CD8-positive, alpha-beta memory T cell (primary cell): ENCODE measurements at regions not wholly inside any gene's neighbourhood (a gene's known extent, or its start where the extent isn't known, plus 50 kb on each side); places are given as distances from the start of the nearest gene placed in this dataset.

Experiments used
- CTCF ChIA-PET: fragments of 350-600 bp; sonication (Branson Sonifier 250); formaldehyde crosslinking; loops from one replicate; lab custom pipeline; 2021; ENCODE audit warnings: antibody characterized with exemption; lab: Charles Lee
- POLR2A ChIA-PET: fragments of 350-600 bp; sonication (Branson Sonifier 250); formaldehyde crosslinking; loops from one replicate; lab custom pipeline; 2021; ENCODE audit warnings: antibody characterized with exemption; lab: Charles Lee
- DNase-seq, 5 donors: peaks; one replicate each; pipeline versions ENCODE4 v3.0.0 to v3.0.0-alpha.2; 2020 to 2022; ENCODE audit warnings: mixed read lengths in 1 of 5
- H3K27ac ChIP-seq: one replicate; pipeline ENCODE4 v1.7.0; 2013; ENCODE audit warnings: low read depth, mild to moderate bottlenecking, low read length, moderate library complexity
- H3K27me3 ChIP-seq: 2 replicates; pipeline ENCODE4 v1.7.0; 2013; ENCODE audit warnings: low read length, mild to moderate bottlenecking; ENCODE audit not compliant: insufficient read depth, poor library complexity, severe bottlenecking
- H3K36me3 ChIP-seq: 2 replicates; pipeline ENCODE4 v1.7.0; 2013; ENCODE audit warnings: mild to moderate bottlenecking, low read length, moderate library complexity; ENCODE audit not compliant: insufficient read depth
- H3K4me1 ChIP-seq: 2 replicates; pipeline ENCODE4 v1.7.0; 2013; ENCODE audit warnings: mild to moderate bottlenecking, low read length, moderate library complexity; ENCODE audit not compliant: insufficient read depth
- H3K4me3 ChIP-seq: 2 replicates; pipeline ENCODE4 v1.7.0; 2013; ENCODE audit warnings: mild to moderate bottlenecking, low read length
- H3K9me3 ChIP-seq: 2 replicates; pipeline ENCODE4 v1.7.0; 2013; ENCODE audit warnings: mild to moderate bottlenecking, low read length
- H3K27ac Mint-ChIP-seq, 8 donors: one replicate each; pipeline ENCODE4 v1.8.0; 2020 to 2021; ENCODE audit warnings: mixed read lengths in 8 of 8, mild to moderate bottlenecking in 6 of 8, inconsistent platforms in 3 of 8, moderate library complexity in 3 of 8
- H3K27me3 Mint-ChIP-seq, 2 donors: one replicate each; pipeline ENCODE4 v1.8.0; 2020 to 2021; ENCODE audit warnings: mixed read lengths in 2 of 2, mild to moderate bottlenecking in 1 of 2, moderate library complexity in 1 of 2
- H3K36me3 Mint-ChIP-seq, 3 donors: one replicate each; pipeline ENCODE4 v1.8.0; 2020 to 2021; ENCODE audit warnings: mixed read lengths in 3 of 3, inconsistent platforms in 1 of 3, mild to moderate bottlenecking in 1 of 3
- H3K4me1 Mint-ChIP-seq, 3 donors: one replicate each; pipeline ENCODE4 v1.8.0; 2020 to 2021; ENCODE audit warnings: mixed read lengths in 3 of 3, inconsistent platforms in 1 of 3, mild to moderate bottlenecking in 1 of 3
- H3K4me3 Mint-ChIP-seq, 7 donors: one replicate each; pipeline ENCODE4 v1.8.0; 2020 to 2021; ENCODE audit warnings: mixed read lengths in 7 of 7, mild to moderate bottlenecking in 6 of 7, moderate library complexity in 4 of 7, inconsistent platforms in 2 of 7
- H3K9me3 Mint-ChIP-seq, 5 donors: one replicate each; pipeline ENCODE4 v1.8.0; 2020 to 2022; ENCODE audit warnings: mixed read lengths in 5 of 5, mild to moderate bottlenecking in 3 of 5, moderate library complexity in 2 of 5, inconsistent platforms in 1 of 5

GRCh38 chr2:23132823-23133595, 252.0 kb upstream of the KLHL29 start:
- no peaks in the 10 kb centered on the region for H3K36me3 ChIP-seq
- no peak overlapping the region for H3K27ac Mint-ChIP-seq
- no peak overlapping the region for H3K27ac ChIP-seq
- no peak overlapping the region for H3K4me3 ChIP-seq
- no peak for DNase-seq
- peaks cover 0 to 9% of the 10 kb centered on the region in 2 donors for H3K27me3 Mint-ChIP-seq
- no peaks in the 10 kb centered on the region for H3K4me1 ChIP-seq
- H3K4me1 Mint-ChIP-seq: no peaks in the 10 kb centered on the region
- no peak overlapping the region for H3K4me3 Mint-ChIP-seq
- no peaks in the 10 kb centered on the region for H3K27me3 ChIP-seq
- no peaks in the 10 kb centered on the region for H3K36me3 Mint-ChIP-seq
- CTCF ChIA-PET: no interaction called here
- H3K9me3 ChIP-seq: no peaks in the 10 kb centered on the region
- H3K9me3 Mint-ChIP-seq: no peaks in the 10 kb centered on the region
- POLR2A ChIA-PET: no interaction called here

- Histone ChIP-seq H3K27me3 (no peaks in the 10 kb centered on the region), H3K27ac (no peak overlapping the region), H3K9me3 (no peaks in the 10 kb centered on the region), H3K4me1 (no peaks in the 10 kb centered on the region), H3K4me3 (no peak overlapping the region), H3K36me3 (no peaks in the 10 kb centered on the region)
- ChIA-PET POLR2A (no interaction called here), CTCF (no interaction called here)
- Mint-ChIP-seq H3K36me3 (no peaks in the 10 kb centered on the region), H3K27ac (no peak overlapping the region), H3K27me3 (peaks cover 0 to 4% of the 10 kb centered on the region in 2 donors), H3K4me3 (no peak overlapping the region), H3K9me3 (no peaks in the 10 kb centered on the region), H3K4me1 (no peaks in the 10 kb centered on the region)
- DNase-seq: no peak
Observed at GRCh38 chr2:23134726-23135125, 250.3 kb upstream of the KLHL29 start.

GRCh38 chr2:23135481-23136100, 249.4 kb upstream of the KLHL29 start:
- Histone ChIP-seq H3K4me1 (no peaks in the 10 kb centered on the region), H3K9me3 (no peaks in the 10 kb centered on the region), H3K36me3 (no peaks in the 10 kb centered on the region), H3K27ac (no peak overlapping the region), H3K4me3 (no peak overlapping the region), H3K27me3 (no peaks in the 10 kb centered on the region)
- Mint-ChIP-seq H3K9me3 (no peaks in the 10 kb centered on the region), H3K4me3 (no peak overlapping the region), H3K27ac (no peak overlapping the region), H3K36me3 (no peaks in the 10 kb centered on the region), H3K4me1 (no peaks in the 10 kb centered on the region), H3K27me3 (peaks cover 0 to 4% of the 10 kb centered on the region in 2 donors)
- ChIA-PET POLR2A (no interaction called here), CTCF (no interaction called here)
- no peak for DNase-seq

GRCh38 chr2:23137166-23137565, 247.8 kb upstream of the KLHL29 start:
- H3K27me3 Mint-ChIP-seq: peaks cover 2 to 4% of the 10 kb centered on the region in 2 donors
- DNase-seq: no peak
- Histone ChIP-seq H3K4me1 (no peaks in the 10 kb centered on the region), H3K9me3 (no peaks in the 10 kb centered on the region), H3K4me3 (no peak overlapping the region), H3K36me3 (no peaks in the 10 kb centered on the region), H3K27me3 (no peaks in the 10 kb centered on the region), H3K27ac (no peak overlapping the region)
- H3K36me3 Mint-ChIP-seq: no peaks in the 10 kb centered on the region
- no peaks in the 10 kb centered on the region for H3K4me1 Mint-ChIP-seq
- POLR2A ChIA-PET: no interaction called here
- no peak overlapping the region for H3K4me3 Mint-ChIP-seq
- CTCF ChIA-PET: no interaction called here
- H3K9me3 Mint-ChIP-seq: no peaks in the 10 kb centered on the region
- no peak overlapping the region for H3K27ac Mint-ChIP-seq

- CTCF ChIA-PET: no interaction called here
- no peak overlapping the region for H3K4me3 Mint-ChIP-seq
Observed at GRCh38 chr2:23138701-23139100, 246.3 kb upstream of the KLHL29 start.

GRCh38 chr2:23145460-23145859, 239.5 kb upstream of the KLHL29 start:
- no peak for DNase-seq
- Mint-ChIP-seq H3K27me3 (peaks cover 0 to 6% of the 10 kb centered on the region in 2 donors), H3K4me3 (no peak overlapping the region), H3K27ac (no peak overlapping the region), H3K4me1 (no peaks in the 10 kb centered on the region), H3K36me3 (no peaks in the 10 kb centered on the region), H3K9me3 (peaks cover 0 to 5% (median 0%) of the 10 kb centered on the region in 5 donors)
- H3K27ac ChIP-seq: no peak overlapping the region
- no peak overlapping the region for H3K4me3 ChIP-seq
- no peaks in the 10 kb centered on the region for H3K27me3 ChIP-seq
- ChIA-PET POLR2A (no interaction called here), CTCF (no interaction called here)
- no peaks in the 10 kb centered on the region for H3K9me3 ChIP-seq
- H3K36me3 ChIP-seq: no peaks in the 10 kb centered on the region
- H3K4me1 ChIP-seq: no peaks in the 10 kb centered on the region

More at GRCh38 chr2:23138701-23139100, 246.3 kb upstream of the KLHL29 start:
- H3K27me3 ChIP-seq: no peaks in the 10 kb centered on the region
- Mint-ChIP-seq H3K36me3 (no peaks in the 10 kb centered on the region), H3K4me1 (no peaks in the 10 kb centered on the region), H3K27ac (no peak overlapping the region), H3K9me3 (no peaks in the 10 kb centered on the region), H3K27me3 (peaks cover 3 to 4% of the 10 kb centered on the region in 2 donors)
- H3K4me3 ChIP-seq: no peak overlapping the region
- no peaks in the 10 kb centered on the region for H3K9me3 ChIP-seq
- POLR2A ChIA-PET: no interaction called here
- no peaks in the 10 kb centered on the region for H3K36me3 ChIP-seq
- H3K4me1 ChIP-seq: no peaks in the 10 kb centered on the region
- H3K27ac ChIP-seq: no peak overlapping the region
- no peak for DNase-seq

- POLR2A ChIA-PET: no interaction called here
- H3K9me3 Mint-ChIP-seq: peaks cover 0 to 5% (median 0%) of the 10 kb centered on the region in 5 donors
- CTCF ChIA-PET: no interaction called here
Observed at GRCh38 chr2:23146011-23146410, 239.0 kb upstream of the KLHL29 start.

GRCh38 chr2:23148342-23148741, 236.6 kb upstream of the KLHL29 start:
- H3K4me3 ChIP-seq: no peak overlapping the region
- no peaks in the 10 kb centered on the region for H3K27me3 ChIP-seq
- peaks cover 0 to 3% of the 10 kb centered on the region in 2 donors for H3K27me3 Mint-ChIP-seq
- H3K4me3 Mint-ChIP-seq: no peak overlapping the region
- H3K36me3 ChIP-seq: no peaks in the 10 kb centered on the region
- H3K27ac Mint-ChIP-seq: no peak overlapping the region
- no peaks in the 10 kb centered on the region for H3K4me1 ChIP-seq
- no peak overlapping the region for H3K27ac ChIP-seq
- no peaks in the 10 kb centered on the region for H3K4me1 Mint-ChIP-seq
- no peak for DNase-seq
- H3K36me3 Mint-ChIP-seq: no peaks in the 10 kb centered on the region
- POLR2A ChIA-PET: no interaction called here
- peaks cover 0 to 5% (median 0%) of the 10 kb centered on the region in 5 donors for H3K9me3 Mint-ChIP-seq
- no peaks in the 10 kb centered on the region for H3K9me3 ChIP-seq
- CTCF ChIA-PET: no interaction called here

More at GRCh38 chr2:23146011-23146410, 239.0 kb upstream of the KLHL29 start:
- DNase-seq: no peak
- no peaks in the 10 kb centered on the region for H3K36me3 Mint-ChIP-seq
- Histone ChIP-seq H3K4me1 (no peaks in the 10 kb centered on the region), H3K27ac (no peak overlapping the region), H3K27me3 (no peaks in the 10 kb centered on the region), H3K4me3 (no peak overlapping the region), H3K9me3 (no peaks in the 10 kb centered on the region), H3K36me3 (no peaks in the 10 kb centered on the region)
- peaks cover 0 to 6% of the 10 kb centered on the region in 2 donors for H3K27me3 Mint-ChIP-seq
- no peak overlapping the region for H3K27ac Mint-ChIP-seq
- no peak overlapping the region for H3K4me3 Mint-ChIP-seq
- no peaks in the 10 kb centered on the region for H3K4me1 Mint-ChIP-seq
